ENCODE measurements at regions not wholly inside any gene's neighbourhood (a gene's known extent, or its start where the extent isn't known, plus 50 kb on each side); places are given as distances from the start of the nearest gene placed in this dataset.

- DNase-seq (ENCODE audit: low spot score) = no peak
Observed at GRCh38 chr20:10921491-10922010, 247.8 kb upstream of the JAG1 start.

- DNase-seq (ENCODE audit: low spot score) = no peak
Observed at GRCh38 chr20:10922506-10922905, 248.7 kb upstream of the JAG1 start.

GRCh38 chr20:10922941-10923340 is 249.1 kb upstream of the JAG1 start:
- DNase-seq (ENCODE audit: low spot score) = no peak

DNA sequence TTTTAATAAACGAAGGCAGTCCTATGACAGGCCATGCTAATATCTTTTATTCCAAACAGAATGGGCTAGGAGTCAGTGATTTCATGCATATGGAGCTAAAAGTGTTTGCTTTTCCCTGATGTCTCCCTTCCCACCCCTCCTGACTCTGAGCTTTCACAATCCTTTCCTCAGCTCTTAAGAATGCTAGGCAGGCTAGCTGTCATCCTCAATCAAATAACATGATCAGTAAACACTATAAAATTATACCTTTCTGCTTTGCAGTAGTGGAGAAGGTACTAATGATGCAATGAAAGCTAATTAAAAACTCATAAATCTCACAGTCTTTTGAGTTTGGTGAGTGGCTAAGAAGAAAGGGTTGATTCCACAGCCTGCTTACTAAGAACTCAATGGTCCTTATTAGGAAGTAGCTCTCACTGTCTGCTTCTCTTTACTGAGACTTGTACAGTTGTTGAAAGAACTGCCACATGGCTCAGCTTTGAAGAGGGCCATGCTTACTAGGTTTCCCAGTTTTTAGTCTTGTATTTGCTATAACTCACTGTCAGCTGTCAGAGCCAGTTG is 250.9 kb upstream of the JAG1 start:
- no peak for DNase-seq (ENCODE audit: low spot score)

- no peak for DNase-seq (ENCODE audit: low spot score)
Observed at GRCh38 chr20:10925767-10926166, 252.0 kb upstream of the JAG1 start.

GRCh38 chr20:10927011-10927583 is 253.3 kb upstream of the JAG1 start:
- no peak for DNase-seq (ENCODE audit: low spot score)

DNA sequence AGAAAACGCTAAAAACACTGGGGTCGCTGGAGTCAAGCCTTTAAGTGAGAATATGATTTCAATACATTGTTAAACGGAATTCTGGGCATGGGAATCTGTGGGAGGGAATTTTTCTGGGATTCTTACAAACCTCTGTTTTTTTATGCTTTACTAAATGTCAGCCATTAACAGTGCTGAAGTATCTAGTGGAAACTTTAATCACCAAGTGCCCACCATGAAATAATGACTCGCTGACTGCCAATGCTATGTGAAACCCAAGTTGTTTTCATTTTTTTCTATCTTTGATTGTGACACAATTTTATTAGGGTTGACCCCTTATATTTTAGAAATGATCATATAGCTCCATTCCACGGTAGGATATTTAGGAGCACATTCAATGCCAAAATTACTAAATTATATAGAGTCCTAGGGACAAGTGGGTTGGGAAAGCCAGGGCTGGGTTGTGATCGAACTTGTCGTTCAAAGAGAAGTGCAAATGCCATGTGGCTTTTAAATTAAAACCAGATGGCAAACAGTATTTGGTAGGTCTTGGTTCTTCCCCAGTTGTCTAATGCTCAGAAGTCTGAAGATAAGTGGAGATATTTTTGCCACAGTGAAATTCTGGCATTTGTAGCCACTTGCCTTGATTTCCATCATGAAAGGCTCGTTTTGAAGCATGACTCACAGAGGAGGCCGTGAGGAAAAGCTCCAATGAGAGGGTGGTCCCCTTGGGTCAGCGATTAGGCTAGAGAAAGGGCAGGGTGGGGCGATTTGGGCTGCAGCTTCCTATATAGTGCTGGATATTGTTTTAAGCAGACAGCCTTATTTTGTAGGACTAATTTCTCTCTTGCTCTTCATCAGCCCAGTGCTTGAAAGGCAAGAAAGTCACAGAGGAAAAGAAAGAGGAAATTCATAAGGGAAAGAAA is 254.4 kb upstream of the JAG1 start:
- DNase-seq (ENCODE audit: low spot score) = no peak

GRCh38 chr20:10928841-10929421 is 255.1 kb upstream of the JAG1 start:
- no peak for DNase-seq (ENCODE audit: low spot score)

DNA sequence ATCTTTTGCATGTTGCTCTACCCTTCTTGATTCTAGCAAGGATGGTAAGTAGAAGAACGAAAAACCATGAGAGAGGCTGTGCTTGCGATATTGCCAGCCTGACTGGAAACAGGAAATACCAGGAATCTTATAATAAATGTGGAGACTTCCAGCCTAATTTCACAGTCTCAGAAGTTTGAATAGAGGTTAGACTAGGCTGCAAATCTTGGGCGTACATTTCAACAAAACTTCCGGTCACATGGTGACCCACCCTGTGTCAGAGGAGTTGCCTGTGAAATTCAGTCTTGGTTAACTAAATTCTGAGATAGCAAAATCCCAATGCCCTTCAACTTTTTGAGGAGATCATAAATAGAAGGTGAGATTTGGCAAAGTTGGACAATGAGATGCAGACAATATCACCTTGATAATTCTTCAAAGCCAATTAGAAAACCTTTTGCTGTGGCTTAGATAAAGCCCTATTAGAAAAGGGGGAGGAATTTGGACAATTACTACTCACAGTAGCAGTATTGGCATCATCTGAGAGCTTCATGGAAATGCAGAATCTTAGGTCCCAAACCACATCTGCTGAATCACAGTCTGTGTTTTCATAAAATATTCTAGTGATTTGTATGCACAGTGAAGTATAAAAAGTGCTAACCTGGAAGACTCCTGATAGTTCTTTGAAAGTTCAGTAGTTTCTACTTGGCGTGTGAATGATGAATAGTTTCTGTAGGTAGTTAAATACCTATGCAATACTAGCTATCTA is 262.0 kb upstream of the JAG1 start:
- DNase-seq (ENCODE audit: low spot score) = no peak

DNA sequence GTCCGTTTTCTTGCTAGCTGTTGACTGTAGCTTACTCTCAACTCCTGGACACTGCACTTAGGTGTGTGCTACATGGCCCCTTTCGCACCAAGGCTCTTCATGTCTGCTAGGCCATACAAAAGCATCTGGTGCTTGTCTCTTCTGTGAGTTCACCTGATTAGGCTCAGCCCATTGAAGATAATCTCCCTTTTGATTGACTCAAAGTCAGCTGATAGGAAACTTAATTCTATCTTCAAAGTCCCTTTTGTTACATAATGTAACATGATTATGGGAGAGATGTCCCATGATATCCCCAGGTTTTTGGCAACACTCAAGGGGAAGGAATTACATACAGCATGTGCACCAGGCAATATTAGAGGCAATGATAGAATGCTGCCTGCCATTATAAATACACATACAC is 263.0 kb upstream of the JAG1 start:
- DNase-seq (ENCODE audit: low spot score) = no peak

DNA sequence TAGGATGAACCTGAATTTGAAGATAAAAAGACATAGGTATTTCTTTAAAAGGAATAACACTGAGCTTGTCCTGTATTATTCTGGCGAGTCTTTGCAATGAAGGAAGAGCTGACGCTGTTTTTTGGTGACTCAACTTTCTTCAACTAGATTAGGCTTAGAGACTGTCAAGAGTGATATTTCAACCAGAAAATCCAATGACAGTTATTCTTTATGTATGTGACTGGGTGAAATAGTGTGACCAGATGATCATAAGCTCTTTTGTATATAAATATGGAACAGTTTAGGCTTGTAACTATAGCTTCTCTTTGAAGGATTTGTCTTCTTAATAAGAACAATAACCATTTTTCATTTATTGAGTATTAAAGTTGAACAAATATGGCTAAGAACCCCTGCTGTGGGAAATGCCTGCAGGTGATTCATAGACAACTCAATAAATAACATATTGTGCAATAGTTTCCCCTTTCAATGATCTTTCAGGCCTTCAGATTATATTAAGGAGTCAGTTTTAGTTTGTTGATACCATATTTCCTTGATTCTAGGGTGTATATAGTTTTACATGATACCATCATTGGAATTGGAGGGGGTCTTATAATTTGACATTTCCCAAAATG is 265.6 kb upstream of the JAG1 start:
- no peak for DNase-seq (ENCODE audit: low spot score)

- DNase-seq (ENCODE audit: low spot score) = no peak
Observed at GRCh38 chr20:10940941-10941340, 267.1 kb upstream of the JAG1 start.

GRCh38 chr20:10943686-10944265 is 270.0 kb upstream of the JAG1 start:
- no peak for DNase-seq (ENCODE audit: low spot score)

DNA sequence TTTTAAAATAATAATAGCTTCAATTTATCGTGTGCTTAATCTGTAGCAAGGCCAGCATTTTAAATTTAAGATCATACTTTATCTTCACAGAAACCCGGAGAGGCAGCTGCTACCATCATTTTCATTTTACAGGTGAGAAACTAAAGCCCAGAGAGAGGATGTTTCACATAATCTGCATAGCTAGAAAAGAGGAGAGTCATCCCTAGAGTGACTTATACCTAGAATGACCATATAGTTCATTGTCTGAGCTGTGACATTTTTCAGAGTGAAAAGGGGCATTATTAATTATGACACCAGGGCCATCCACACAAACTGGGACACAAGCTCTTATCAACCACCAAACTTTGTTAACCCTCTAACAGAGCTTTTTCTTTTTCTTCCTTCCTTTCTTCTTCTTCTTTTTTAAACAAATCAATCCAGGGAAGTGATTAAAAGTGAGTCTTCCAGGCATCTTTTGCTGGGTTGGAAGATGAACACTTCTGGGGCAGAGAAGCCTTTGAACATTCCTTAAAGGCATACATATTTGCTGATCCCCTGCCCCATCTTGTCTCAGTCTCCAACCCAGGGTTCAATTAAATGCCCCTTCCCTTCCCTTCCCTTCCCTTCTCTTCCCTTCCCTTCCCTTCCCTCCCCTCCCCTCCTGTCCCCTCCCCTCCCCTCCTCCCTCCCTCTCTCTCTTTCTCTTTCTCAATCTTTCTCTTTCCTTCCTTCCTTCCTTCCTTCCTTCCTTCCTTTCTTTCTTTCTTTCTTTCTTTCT is 272.5 kb upstream of the JAG1 start:
- no peak for DNase-seq (ENCODE audit: low spot score)

DNA sequence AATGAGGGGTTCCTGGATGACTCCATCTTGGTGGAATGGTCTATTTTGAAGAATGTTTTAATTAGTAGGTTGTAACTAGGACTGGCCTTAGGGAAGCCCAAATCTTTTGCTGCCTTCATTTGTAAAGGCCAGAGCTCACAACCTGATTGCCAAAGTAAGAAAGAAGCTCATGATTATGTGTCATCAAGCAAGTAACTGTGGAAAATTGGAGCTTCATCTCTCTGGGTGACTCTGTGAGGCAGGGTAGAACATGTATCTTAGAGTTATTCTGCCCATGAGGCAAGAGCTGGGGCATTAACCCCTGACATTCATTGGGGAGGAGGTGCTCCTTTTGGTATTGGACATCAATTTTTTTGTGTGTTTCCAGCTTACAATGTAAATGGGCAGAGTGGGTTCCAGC is 273.9 kb upstream of the JAG1 start:
- DNase-seq (ENCODE audit: low spot score) = no peak

DNA sequence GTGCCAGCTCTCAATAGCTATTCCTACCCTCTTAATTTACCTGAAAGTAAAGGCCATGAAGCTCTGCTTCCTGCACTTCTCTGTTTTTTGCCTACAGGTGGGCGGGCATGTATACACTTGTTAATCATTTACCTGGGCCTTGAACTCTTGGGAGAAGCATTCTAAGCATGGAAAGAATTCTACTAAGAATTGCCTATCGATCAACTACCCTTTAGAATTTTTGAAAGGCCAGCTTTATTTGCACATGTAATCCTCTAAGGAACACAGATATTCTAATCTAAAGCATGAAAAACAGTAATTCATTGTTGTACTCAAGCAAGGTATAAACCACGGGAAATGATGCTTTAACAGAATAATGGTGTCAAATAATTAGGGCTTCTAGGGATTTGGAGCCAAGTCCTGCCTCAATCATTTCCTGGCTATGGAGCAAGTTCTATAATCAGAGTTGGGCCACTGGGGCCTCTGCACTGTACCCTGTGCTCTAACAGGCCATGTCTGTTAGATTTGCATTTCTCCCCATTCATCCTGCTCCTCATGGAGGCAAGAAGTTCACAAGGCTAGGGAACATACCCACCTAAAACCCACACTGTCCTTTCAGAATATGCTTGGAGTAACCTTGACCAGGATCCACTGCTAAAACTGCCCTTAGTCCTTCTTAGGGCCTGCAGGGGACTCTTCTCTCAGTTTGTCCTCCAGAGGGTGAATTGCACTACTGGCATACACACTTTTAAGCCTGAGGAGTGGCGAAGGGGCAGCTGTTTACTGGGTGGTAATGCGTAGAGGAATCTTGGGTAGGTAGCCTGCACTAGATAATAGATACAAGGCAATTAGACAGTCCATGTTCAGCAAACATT is 276.4 kb upstream of the JAG1 start:
- no peak for DNase-seq (ENCODE audit: low spot score)

DNA sequence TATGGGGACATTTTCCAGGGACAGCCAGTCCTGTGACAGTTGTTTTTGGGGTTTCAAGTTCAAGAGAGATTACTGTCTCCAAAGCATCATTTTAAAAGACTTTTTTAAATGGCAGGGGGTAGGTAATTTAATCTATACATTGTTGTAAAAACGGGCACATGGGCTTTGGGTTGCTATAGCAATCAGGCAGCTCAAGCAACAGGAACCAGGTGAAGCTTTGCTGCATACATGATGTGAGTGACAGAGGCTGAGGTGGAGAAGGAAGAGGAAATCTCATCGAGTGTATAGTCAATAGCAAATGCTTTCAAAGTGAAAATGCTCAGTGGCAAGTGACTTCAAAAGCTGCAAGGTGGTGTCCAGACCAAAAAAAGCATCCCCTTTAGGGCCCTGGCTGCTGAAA is 277.4 kb upstream of the JAG1 start:
- no peak for DNase-seq (ENCODE audit: low spot score)

DNA sequence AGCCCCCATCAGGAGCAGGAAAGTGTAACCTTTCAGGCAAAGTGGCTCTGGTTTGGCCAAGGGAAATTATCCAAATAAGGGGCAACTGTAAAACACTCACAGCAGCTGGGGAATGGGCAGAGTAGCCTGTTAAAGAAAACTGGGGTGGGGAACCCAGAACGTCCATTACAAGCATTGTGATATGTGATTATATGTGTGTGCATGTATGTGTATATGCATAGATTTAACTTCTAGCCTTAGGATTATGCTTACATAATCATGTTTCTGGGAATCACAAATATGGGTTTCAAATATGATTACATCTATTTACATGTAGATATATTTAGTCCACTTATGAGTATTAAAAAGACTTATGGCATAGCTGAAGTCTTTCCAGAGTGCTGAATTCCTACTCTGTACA is 278.1 kb upstream of the JAG1 start:
- DNase-seq (ENCODE audit: low spot score) = no peak

DNA sequence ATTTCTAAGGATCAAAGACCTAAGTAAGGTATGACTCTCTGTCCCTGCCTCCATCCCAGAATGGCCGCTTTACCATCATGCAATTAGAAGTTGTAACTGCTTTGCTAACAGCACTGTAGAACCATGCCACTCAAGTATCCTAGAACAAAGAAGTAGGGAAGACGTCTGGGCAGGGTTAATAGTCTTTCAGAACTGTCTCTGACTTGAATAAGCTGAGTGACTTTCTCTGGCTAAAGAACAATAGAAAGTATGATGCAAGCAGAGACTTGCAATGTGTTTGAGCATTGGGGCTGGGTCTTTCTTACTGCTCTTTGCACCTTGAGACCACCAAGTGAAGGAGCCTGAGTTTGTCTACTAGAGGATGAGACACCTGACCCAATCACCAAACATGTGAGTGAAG is 279.6 kb upstream of the JAG1 start:
- no peak for DNase-seq (ENCODE audit: low spot score)

Data from NAMALWA (cell line).